GM12878 (cell line): ENCODE measurements at regions not wholly inside any gene's neighbourhood (a gene's known extent, or its start where the extent isn't known, plus 50 kb on each side); places are given as distances from the start of the nearest gene placed in this dataset.

Experiments used
- ATAC-seq: fragments of 200-7000 bp; cut with Tn5 transposase; 3 replicates; pipeline ENCODE4 v1.9.1; 2020; ENCODE audit warnings: mild to moderate bottlenecking, moderate library complexity
- BruUV-seq: library from RNA; stranded (reverse); fragments of 400-500 nt; replicated peaks from 2 replicates; lab custom pipeline; 2021; lab: Mats Ljungman, UMichigan
- CTCF ChIA-PET: fragments of 300-600 bp; sonication (Branson Sonifier 250); formaldehyde crosslinking; extraction: SDS; loops from one replicate; lab custom pipeline; 2021; ENCODE audit warnings: inconsistent platforms; lab: Yijun Ruan, JAX
- POLR2A ChIA-PET: fragments of 350-600 bp; formaldehyde crosslinking; extraction: SDS; loops from one replicate; lab custom pipeline; 2021; ENCODE audit warnings: inconsistent platforms; lab: Charles Lee
- RAD21 ChIA-PET: fragments of 300-600 bp; sonication (Branson Sonifier 250); formaldehyde crosslinking; loops from one replicate; lab custom pipeline; 2023; ENCODE audit warnings: antibody characterized with exemption; ENCODE audit not compliant: unreplicated experiment; lab: Charles Lee
- SMC1A ChIA-PET: fragments of 300-600 bp; sonication (Branson Sonifier 250); formaldehyde crosslinking; loops from one replicate; lab custom pipeline; 2023; ENCODE audit not compliant: unreplicated experiment, uncharacterized antibody; lab: Charles Lee
- DNase-seq: peaks from one replicate; pipeline ENCODE4 v3.0.0-alpha.2; 2011; ENCODE audit warnings: low read depth, low spot score
- FAIRE-seq: peaks from 3 replicates; lab custom pipeline; 2011; peaks lifted over from hg19 to GRCh38; lab: Jason Lieb, UNC
- H2AFZ ChIP-seq: 2 replicates; pipeline ENCODE4 v1.6.0; 2011; ENCODE audit warnings: low read depth, low read length, control low read depth; ENCODE audit not compliant: control insufficient read depth
- H3K27ac ChIP-seq: 2 replicates; pipeline ENCODE4 v1.5.1; 2011; ENCODE audit warnings: control low read depth; ENCODE audit not compliant: control insufficient read depth, insufficient read depth
- H3K27me3 ChIP-seq, 2 experiments: replicated peaks in 1 of 2; 2 replicates each; pipeline versions ENCODE4 v1.6.0 to v1.6.1; 2011; ENCODE audit warnings: low read length in 1 of 2; ENCODE audit not compliant: control insufficient read depth in 2 of 2, insufficient read depth in 2 of 2
- H3K36me3 ChIP-seq, 2 experiments: 2 replicates each; pipeline ENCODE4 v1.5.1; 2011; ENCODE audit warnings: low read length in 1 of 2; ENCODE audit not compliant: control insufficient read depth in 2 of 2, insufficient read depth in 2 of 2
- H3K4me1 ChIP-seq: 2 replicates; pipeline ENCODE4 v1.6.1; 2011; ENCODE audit warnings: mild to moderate bottlenecking, low read length, moderate library complexity, mixed read lengths; ENCODE audit not compliant: control insufficient read depth, insufficient read depth
- H3K4me2 ChIP-seq: 2 replicates; pipeline ENCODE4 v1.6.0; 2011; ENCODE audit warnings: control low read depth; ENCODE audit not compliant: control insufficient read depth, insufficient read depth
- H3K4me3 ChIP-seq: fragments of 200-600 bp; sonication (generic); 2 replicates; pipeline ENCODE4 v1.5.1; 2016
- H3K79me2 ChIP-seq: 2 replicates; pipeline ENCODE4 v1.6.0; 2011; ENCODE audit warnings: low read length; ENCODE audit not compliant: control insufficient read depth, insufficient read depth
- H3K9ac ChIP-seq: 2 replicates; pipeline ENCODE4 v1.8.0; 2011; ENCODE audit warnings: low read length, control low read depth, mixed read lengths; ENCODE audit not compliant: control insufficient read depth, insufficient read depth
- H3K9me3 ChIP-seq: replicated peaks from 3 replicates; pipeline ENCODE4 v1.5.1; 2011; ENCODE audit warnings: mild to moderate bottlenecking, low read length; ENCODE audit not compliant: control insufficient read depth, insufficient read depth
- H4K20me1 ChIP-seq: 2 replicates; pipeline ENCODE4 v1.6.0; 2011; ENCODE audit not compliant: control insufficient read depth, insufficient read depth
- BHLHE40 ChIP-seq, 2 experiments: fragments of 450-650 bp in 1 of 2; IDR thresholded peaks; 2 replicates each; pipeline ENCODE4 v1.6.1; 2011 to 2017; ENCODE audit warnings: low read depth in 2 of 2, borderline replicate concordance in 1 of 2, improper control_type of control experiment in 1 of 2, low read length in 1 of 2, mild to moderate bottlenecking in 1 of 2
- FOXK2 ChIP-seq: fragments of 450-650 bp; IDR thresholded peaks from 2 replicates; pipeline ENCODE4 v1.6.1; 2017; ENCODE audit warnings: mild to moderate bottlenecking, moderate library complexity
- KAT2A ChIP-seq: conservative IDR thresholded peaks from 2 replicates; pipeline ENCODE4 v1.6.1; 2011; ENCODE audit warnings: low read depth, low read length; ENCODE audit not compliant: control insufficient read depth
- NBN ChIP-seq: fragments of 450-650 bp; IDR thresholded peaks from 2 replicates; pipeline ENCODE4 v1.6.1; 2016
- SREBF2 ChIP-seq: IDR thresholded peaks from 2 replicates; pipeline ENCODE4 v1.6.1; 2012; ENCODE audit warnings: mild to moderate bottlenecking, low read length
- TCF3 ChIP-seq: IDR thresholded peaks from 2 replicates; pipeline ENCODE4 v1.6.1; 2012; ENCODE audit warnings: low read depth, mild to moderate bottlenecking, low read length, borderline replicate concordance; ENCODE audit not compliant: insufficient read depth
- ZNF592 ChIP-seq: fragments of 450-650 bp; IDR thresholded peaks from 2 replicates; pipeline ENCODE4 v1.6.1; 2017; ENCODE audit warnings: mild to moderate bottlenecking, moderate library complexity
- WGBS: methylation state at CpG from one replicate; pipeline ENCODE4 v1.1.6; 2016; ENCODE audit warnings: low lambda C conversion rate; ENCODE audit not compliant: insufficient replicate concordance, insufficient coverage; ENCODE audit errors: missing lambda C conversion rate; 5-methylcytosine and 5-hydroxymethylcytosine counted together
- in situ Hi-C: fragments of 300-500 bp; cut with MboI; formaldehyde crosslinking; loops from 9 replicates; pipeline ENCODE4 v1.14.3; 2018; ENCODE audit warnings: mixed read lengths
- intact Hi-C: fragments of 100-400 bp; cut with micrococcal nuclease; formaldehyde crosslinking; loops from one replicate; pipeline ENCODE4 v1.14.2; 2022; ENCODE audit not compliant: unreplicated experiment

- FAIRE-seq, result no peak
- Histone ChIP-seq H3K4me1 (no peaks in the 10 kb centered on the region), H3K9me3 (no peaks in the 10 kb centered on the region), H3K4me2 (no peak overlapping the region), H4K20me1 (no peaks in the 10 kb centered on the region), H3K79me2 (no peaks in the 10 kb centered on the region), H3K9ac (no peak overlapping the region), H3K27ac (no peak overlapping the region), H2AFZ (no peak overlapping the region), H3K4me3 (no peak overlapping the region), H3K36me3 (no peaks in the 10 kb centered on the region), H3K27me3 (no peaks in the 10 kb centered on the region)
- ChIA-PET CTCF (no interaction called here), RAD21 (no interaction called here), SMC1A (interaction anchor here (1.3 kb wide), 1 partner anchor 29 kb away, joined by 3 read pairs; no protein-coding TSS in a partner anchor), POLR2A (no interaction called here)
- intact Hi-C loops (no loop called here), in situ Hi-C loops (no loop called here)
- WGBS, result 0% methylated on average over 1 of the region's 1 CpG
- no TSS peak for BruUV-seq
- DNase-seq, result no peak
- peak; percentile 35; the same call in 2 of the 3 replicates for ATAC-seq
- TF ChIP-seq NBN (no peak), FOXK2 (no peak), TCF3 (no peak), KAT2A (no peak), ZNF592 (no peak), BHLHE40 (IDR thresholded peaks at IDR 0.05; ENCODE audit: borderline replicate concordance in 1 of 2, low read depth in 2 of 2, low read length in 1 of 2) (no peak), SREBF2 (no peak)
These were observed 99.4 kb upstream of the UBE2E2 start for GRCh38 chr3:23103764-23104163.
